GM20000 (cell line): ENCODE measurements at regions not wholly inside any gene's neighbourhood (a gene's known extent, or its start where the extent isn't known, plus 50 kb on each side); places are given as distances from the start of the nearest gene placed in this dataset.

Experiments used
- DNase-seq: peaks from one replicate; pipeline ENCODE4 v3.0.0; 2012; ENCODE audit warnings: low spot score
- CTCF ChIP-seq: IDR thresholded peaks from 2 replicates; pipeline ENCODE4 v1.5.1; 2012; ENCODE audit warnings: mild to moderate bottlenecking, control low read depth; ENCODE audit errors: extremely low read depth, missing control alignments

GRCh38 chr15:31269816-31270575 lies 56.6 kb upstream of the KLF13 start:
- no peak for DNase-seq
- TF ChIP-seq CTCF: no peak

GRCh38 chr15:31270767-31271166 lies 55.9 kb upstream of the KLF13 start:
- no peak for TF ChIP-seq CTCF
- no peak for DNase-seq

GRCh38 chr15:31271224-31271635 lies 55.4 kb upstream of the KLF13 start:
- TF ChIP-seq CTCF: no peak
- DNase-seq: no peak

GRCh38 chr15:31271711-31272557 lies 54.7 kb upstream of the KLF13 start:
- TF ChIP-seq CTCF: no peak
- no peak for DNase-seq

GRCh38 chr15:31272558-31273257 lies 53.9 kb upstream of the KLF13 start:
- TF ChIP-seq CTCF: no peak
- DNase-seq: no peak

- DNase-seq: no peak
Measured at GRCh38 chr15:31273258-31273941, 53.2 kb upstream of the KLF13 start.

More at GRCh38 chr15:31273258-31273941, 53.2 kb upstream of the KLF13 start:
- TF ChIP-seq CTCF: no peak
